ENCODE measurements at regions not wholly inside any gene's neighbourhood (a gene's known extent, or its start where the extent isn't known, plus 50 kb on each side); places are given as distances from the start of the nearest gene placed in this dataset.

- TF ChIP-seq CTCF (conservative IDR thresholded peaks at IDR 0.05) (no peak), EZH2 (IDR thresholded peaks at IDR 0.05; ENCODE audit: low read depth) (no peak)
Observed at GRCh38 chr17:6348891-6349290, 86.0 kb downstream of the AIPL1 start.
